ENCODE measurements at regions not wholly inside any gene's neighbourhood (a gene's known extent, or its start where the extent isn't known, plus 50 kb on each side); places are given as distances from the start of the nearest gene placed in this dataset.

DNA sequence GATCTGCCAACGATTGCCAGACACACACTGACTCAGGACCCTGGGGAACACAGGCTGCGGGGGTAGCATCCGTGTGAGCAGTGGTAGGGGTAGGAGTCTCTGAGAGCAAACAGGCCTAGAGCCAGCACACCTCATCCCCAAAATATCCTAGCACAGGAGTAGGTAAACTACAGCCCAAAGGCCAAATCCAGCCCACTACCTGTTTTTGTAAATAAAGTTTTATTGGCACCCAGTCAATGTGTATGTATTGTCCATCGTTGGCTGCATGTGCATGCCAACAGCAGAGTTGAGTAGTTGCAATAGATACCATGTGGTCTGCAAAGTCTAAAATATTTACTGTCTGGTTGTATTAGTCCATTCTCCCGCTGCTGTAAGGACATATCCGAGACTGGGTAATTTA is 55.5 kb upstream of the GPRC5B start:
- Mint-ChIP-seq H3K27me3 (peaks cover 2% of the 10 kb centered on the region), H3K4me3 (no peak overlapping the region), H3K36me3 (no peaks in the 10 kb centered on the region), H3K4me1 (no peaks in the 10 kb centered on the region), H3K9me3 (no peaks in the 10 kb centered on the region), H3K27ac (no peak overlapping the region)
- ATAC-seq (ENCODE audit: low read depth): no peak
- DNase-seq: no peak
- POLR2A ChIA-PET: no interaction called here

- no peak overlapping the region for H3K27ac Mint-ChIP-seq
- no peaks in the 10 kb centered on the region for H3K36me3 Mint-ChIP-seq
- POLR2A ChIA-PET: no interaction called here
- no peak overlapping the region for H3K4me3 Mint-ChIP-seq
- ATAC-seq (ENCODE audit: low read depth): no peak
- no peaks in the 10 kb centered on the region for H3K9me3 Mint-ChIP-seq
- H3K4me1 Mint-ChIP-seq: no peaks in the 10 kb centered on the region
- H3K27me3 Mint-ChIP-seq: peaks cover 2% of the 10 kb centered on the region
- DNase-seq: no peak
These were observed 54.9 kb upstream of the GPRC5B start for GRCh38 chr16:19939553-19939952.

- no peaks in the 10 kb centered on the region for H3K4me1 Mint-ChIP-seq
- no peak overlapping the region for H3K4me3 Mint-ChIP-seq
- POLR2A ChIA-PET: interaction anchor here (0.6 kb wide), 1 partner anchor 13 kb away, joined by 3 read pairs; no protein-coding TSS in a partner anchor
- ATAC-seq (ENCODE audit: low read depth) (no peak), DNase-seq (no peak)
- no peaks in the 10 kb centered on the region for H3K36me3 Mint-ChIP-seq
- no peaks in the 10 kb centered on the region for H3K9me3 Mint-ChIP-seq
- H3K27ac Mint-ChIP-seq: no peak overlapping the region
- H3K27me3 Mint-ChIP-seq: peaks cover 2% of the 10 kb centered on the region
These were observed 53.9 kb upstream of the GPRC5B start for GRCh38 chr16:19938536-19938935.

DNA sequence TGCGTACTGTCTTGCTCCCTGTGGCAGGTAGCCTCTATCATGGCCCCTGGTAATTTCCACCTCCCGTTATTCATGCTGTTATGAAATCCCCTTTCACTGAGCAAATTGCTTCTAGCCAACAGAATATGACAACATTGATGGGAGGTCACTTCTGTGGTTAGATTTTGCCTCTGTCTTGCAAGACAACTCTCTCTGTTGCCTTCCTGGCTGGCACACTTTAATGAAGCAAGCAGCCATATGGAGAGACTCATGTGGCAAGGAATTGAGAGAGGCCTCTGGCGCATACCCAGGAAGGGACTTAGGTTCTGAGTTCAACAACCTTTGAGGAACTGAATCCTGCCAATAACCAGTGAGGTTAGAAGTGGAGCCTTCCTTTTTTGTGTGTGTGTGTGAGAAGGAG is 51.8 kb upstream of the GPRC5B start:
- H3K9me3 Mint-ChIP-seq: no peaks in the 10 kb centered on the region
- H3K27ac Mint-ChIP-seq: no peak overlapping the region
- POLR2A ChIA-PET: no interaction called here
- no peaks in the 10 kb centered on the region for H3K4me1 Mint-ChIP-seq
- H3K36me3 Mint-ChIP-seq: no peaks in the 10 kb centered on the region
- DNase-seq: no peak
- H3K27me3 Mint-ChIP-seq: peaks cover 2% of the 10 kb centered on the region
- no peak overlapping the region for H3K4me3 Mint-ChIP-seq
- ATAC-seq (ENCODE audit: low read depth): no peak

DNA sequence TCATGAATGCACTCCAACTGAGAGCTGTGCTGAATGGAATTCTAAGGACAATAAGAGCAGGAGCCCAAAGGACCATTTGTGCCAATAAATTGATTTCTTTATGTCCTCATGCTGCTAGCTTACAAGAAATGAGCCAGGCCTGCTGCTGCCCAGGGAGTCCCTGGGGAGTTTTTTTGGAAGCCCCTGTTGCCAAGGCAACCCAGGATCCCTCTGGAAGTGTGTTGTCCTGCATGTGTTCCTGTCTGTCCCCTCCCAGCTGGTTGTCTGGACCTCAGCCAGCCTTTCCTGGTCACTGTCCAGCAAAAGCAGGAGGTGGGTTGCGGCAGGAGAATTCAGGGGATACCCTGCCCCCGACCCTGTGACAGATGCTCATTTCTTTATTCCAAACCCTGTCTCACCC is 51.0 kb upstream of the GPRC5B start:
- Mint-ChIP-seq H3K4me3 (no peak overlapping the region), H3K27me3 (peaks cover 2% of the 10 kb centered on the region), H3K36me3 (no peaks in the 10 kb centered on the region), H3K9me3 (no peaks in the 10 kb centered on the region), H3K27ac (no peak overlapping the region), H3K4me1 (no peaks in the 10 kb centered on the region)
- ATAC-seq (ENCODE audit: low read depth): no peak
- DNase-seq: no peak
- POLR2A ChIA-PET: no interaction called here

Measured in activated naive CD8-positive, alpha-beta T cell treated with anti-CD3 and anti-CD28 coated beads, Interleukin-2, amount 10 ng/mL, durations not matched to agents 7 days and 5 days (primary cell).